C4-2B (cell line): ENCODE measurements at regions not wholly inside any gene's neighbourhood (a gene's known extent, or its start where the extent isn't known, plus 50 kb on each side); places are given as distances from the start of the nearest gene placed in this dataset.

ENCODE experiments used
- ZFX ChIP-seq: fragments of 450-650 bp; IDR thresholded peaks from 2 replicates; pipeline ENCODE4 v1.6.1; 2017
- TF ChIP-seq, protein P1 (sequence below): fragments of 450-650 bp; conservative IDR thresholded peaks from 2 replicates; pipeline ENCODE4 v1.5.1; 2017; ENCODE audit warnings: mild to moderate bottlenecking

DNA sequence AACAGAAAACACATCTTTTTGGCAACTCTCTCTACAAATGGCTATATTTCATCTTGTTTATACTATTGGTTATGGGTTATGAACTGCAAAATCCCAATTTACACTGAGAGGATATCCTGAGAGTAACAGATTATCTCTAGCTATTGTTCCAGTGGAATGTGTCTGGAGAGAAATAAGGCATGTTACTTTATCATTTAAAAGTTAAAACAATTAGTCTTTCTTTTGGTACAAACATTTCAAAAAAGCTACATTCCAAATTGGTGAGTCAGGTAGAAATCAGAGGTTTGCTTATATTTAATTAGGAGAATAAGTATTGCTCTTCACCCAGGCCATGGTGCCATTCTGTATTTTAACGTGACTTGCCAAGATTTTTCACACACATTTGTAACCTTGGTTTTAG is 411.6 kb downstream of the CCER1 start:
- TF ChIP-seq, protein P1, sequence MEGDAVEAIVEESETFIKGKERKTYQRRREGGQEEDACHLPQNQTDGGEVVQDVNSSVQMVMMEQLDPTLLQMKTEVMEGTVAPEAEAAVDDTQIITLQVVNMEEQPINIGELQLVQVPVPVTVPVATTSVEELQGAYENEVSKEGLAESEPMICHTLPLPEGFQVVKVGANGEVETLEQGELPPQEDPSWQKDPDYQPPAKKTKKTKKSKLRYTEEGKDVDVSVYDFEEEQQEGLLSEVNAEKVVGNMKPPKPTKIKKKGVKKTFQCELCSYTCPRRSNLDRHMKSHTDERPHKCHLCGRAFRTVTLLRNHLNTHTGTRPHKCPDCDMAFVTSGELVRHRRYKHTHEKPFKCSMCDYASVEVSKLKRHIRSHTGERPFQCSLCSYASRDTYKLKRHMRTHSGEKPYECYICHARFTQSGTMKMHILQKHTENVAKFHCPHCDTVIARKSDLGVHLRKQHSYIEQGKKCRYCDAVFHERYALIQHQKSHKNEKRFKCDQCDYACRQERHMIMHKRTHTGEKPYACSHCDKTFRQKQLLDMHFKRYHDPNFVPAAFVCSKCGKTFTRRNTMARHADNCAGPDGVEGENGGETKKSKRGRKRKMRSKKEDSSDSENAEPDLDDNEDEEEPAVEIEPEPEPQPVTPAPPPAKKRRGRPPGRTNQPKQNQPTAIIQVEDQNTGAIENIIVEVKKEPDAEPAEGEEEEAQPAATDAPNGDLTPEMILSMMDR = no peak
- no peak for TF ChIP-seq ZFX
